HFF-Myc (cell line): ENCODE measurements at regions not wholly inside any gene's neighbourhood (a gene's known extent, or its start where the extent isn't known, plus 50 kb on each side); places are given as distances from the start of the nearest gene placed in this dataset.
A peak's percentile ranks its signal among the peaks of the same experiment; 100 is the strongest.
"Not testable (repeated sequence)": the region's sequence is repeated elsewhere in the genome, so short reads cannot be mapped to it uniquely, and the experiment has no call there.

Experiments
- DNase-seq: peaks from one replicate; pipeline ENCODE4 v3.0.0-alpha.2; 2011; ENCODE audit warnings: low read depth; ENCODE audit errors: extremely low read depth
- H3K4me3 ChIP-seq: replicated peaks from 2 replicates; pipeline ENCODE4 v1.5.1; 2011; ENCODE audit warnings: low read depth, mild to moderate bottlenecking, control low read depth, low read length
- TF ChIP-seq, protein P1 (sequence below): IDR thresholded peaks from 2 replicates; pipeline ENCODE4 v1.5.1; 2012; ENCODE audit warnings: mild to moderate bottlenecking, low read depth, low read length, control low read depth; ENCODE audit errors: missing control alignments

DNA sequence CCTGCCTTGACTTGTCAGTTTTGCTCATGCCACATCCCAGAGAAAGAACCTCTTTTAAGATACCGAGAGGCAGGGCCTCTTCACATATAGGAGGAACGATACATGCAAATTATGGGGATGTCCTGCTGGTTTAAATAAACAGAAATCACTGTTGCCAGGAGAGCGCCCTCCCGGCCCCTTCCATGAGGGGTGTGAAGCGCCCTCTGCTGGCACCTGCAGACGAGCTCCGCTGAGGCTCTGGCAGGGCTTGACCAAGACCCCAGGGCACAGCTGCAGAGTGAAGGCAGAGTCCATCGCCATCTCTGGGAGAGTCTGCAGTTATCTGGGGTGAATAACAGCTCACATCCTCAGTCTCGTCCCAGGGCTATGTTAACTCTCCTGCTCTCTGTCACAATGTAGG is 468.8 kb downstream of the RPIA start:
- TF ChIP-seq, protein P1, sequence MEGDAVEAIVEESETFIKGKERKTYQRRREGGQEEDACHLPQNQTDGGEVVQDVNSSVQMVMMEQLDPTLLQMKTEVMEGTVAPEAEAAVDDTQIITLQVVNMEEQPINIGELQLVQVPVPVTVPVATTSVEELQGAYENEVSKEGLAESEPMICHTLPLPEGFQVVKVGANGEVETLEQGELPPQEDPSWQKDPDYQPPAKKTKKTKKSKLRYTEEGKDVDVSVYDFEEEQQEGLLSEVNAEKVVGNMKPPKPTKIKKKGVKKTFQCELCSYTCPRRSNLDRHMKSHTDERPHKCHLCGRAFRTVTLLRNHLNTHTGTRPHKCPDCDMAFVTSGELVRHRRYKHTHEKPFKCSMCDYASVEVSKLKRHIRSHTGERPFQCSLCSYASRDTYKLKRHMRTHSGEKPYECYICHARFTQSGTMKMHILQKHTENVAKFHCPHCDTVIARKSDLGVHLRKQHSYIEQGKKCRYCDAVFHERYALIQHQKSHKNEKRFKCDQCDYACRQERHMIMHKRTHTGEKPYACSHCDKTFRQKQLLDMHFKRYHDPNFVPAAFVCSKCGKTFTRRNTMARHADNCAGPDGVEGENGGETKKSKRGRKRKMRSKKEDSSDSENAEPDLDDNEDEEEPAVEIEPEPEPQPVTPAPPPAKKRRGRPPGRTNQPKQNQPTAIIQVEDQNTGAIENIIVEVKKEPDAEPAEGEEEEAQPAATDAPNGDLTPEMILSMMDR: peak; percentile 11
- not testable (repeated sequence) for H3K4me3 ChIP-seq

DNA sequence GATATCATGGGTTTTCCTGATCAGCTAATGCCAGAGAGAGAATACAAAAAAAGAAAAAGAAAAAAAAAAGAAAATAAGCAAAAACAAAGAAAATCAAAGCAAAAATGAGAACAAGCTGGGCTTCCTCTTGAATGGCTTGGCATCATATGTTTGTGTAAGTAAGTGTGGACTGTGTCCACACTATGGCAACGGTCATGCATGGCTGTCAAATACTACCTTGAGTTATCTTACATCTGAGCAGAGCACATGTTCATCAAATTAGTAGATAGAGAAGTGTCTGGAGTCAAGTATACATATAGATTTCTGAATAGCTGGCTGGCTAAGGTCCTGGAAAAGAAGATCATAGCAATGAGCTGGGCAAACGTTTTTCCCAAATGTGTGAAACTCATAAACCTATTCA is 470.2 kb downstream of the RPIA start:
- not testable (repeated sequence) for H3K4me3 ChIP-seq, DNase-seq

More for the DNA sequence above, 468.8 kb downstream of the RPIA start:
- not testable (repeated sequence) for DNase-seq

DNA sequence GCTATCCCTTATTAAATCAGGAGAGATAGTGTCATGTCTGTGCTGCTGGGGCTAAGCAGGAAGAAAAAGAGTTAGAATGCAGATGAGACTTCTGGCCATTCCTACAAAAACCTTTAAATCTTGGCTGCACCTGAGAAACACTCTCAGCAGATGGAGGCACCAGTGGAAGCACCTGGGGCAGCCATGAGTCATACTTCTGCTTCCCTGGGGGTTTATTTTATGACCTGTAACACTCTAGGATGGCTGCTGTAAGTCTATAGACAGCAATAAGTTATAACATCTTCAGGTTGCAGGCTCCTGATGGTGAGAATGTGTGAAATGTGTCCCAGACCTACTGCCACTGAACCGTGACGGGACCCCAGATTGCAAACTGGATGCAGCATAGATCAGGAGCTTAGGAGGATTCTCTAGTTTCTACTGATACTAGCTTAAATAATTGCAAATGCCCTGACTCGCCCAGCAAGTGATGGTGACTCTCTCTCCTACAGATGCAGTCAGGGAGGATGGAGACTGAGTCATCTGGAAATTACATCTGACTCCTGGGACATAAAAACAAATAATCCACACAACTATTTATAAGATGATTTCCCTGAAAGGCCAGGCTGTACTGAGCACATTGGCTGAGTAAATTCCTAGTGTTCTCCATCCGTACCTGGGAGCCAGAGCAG is 479.2 kb downstream of the RPIA start:
- H3K4me3 ChIP-seq, DNase-seq: not testable (repeated sequence)

DNA sequence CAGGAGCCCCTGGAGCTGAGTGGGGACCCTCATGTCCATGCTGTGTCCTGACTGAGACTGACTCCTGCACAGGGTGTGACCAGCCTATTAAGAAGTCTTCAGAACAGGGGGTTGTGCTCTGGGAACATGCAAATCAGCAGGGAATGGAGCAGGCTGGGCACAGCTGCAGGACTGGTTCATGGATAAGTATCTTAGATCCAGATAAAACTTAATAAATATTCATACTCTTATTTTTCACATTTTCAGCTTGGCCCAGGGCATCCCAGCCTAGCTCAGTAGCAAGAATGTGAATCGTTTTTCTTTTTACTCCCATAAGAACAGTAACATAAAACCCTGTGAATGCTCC is 479.7 kb downstream of the RPIA start:
- H3K4me3 ChIP-seq, DNase-seq: not testable (repeated sequence)

DNA sequence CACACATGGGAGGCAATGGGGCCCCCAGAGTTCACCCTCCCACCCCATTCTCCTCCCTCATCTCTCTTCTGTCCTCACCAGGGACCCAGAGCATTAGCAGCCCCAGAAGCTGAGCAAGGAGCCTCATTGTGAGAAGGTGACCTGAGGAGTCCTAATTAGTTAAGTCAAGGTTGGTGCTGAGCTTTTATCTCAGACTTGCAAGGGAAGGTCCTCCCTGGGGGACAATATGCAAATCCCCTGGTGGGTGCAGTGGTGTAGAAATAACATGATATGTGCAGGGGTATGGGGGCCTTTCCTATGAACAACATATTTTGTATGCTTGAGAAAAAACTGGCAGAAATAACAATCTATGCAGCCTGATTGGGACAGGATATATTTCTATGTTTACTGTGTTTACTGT is 485.5 kb downstream of the RPIA start:
- DNase-seq, H3K4me3 ChIP-seq: not testable (repeated sequence)

DNA sequence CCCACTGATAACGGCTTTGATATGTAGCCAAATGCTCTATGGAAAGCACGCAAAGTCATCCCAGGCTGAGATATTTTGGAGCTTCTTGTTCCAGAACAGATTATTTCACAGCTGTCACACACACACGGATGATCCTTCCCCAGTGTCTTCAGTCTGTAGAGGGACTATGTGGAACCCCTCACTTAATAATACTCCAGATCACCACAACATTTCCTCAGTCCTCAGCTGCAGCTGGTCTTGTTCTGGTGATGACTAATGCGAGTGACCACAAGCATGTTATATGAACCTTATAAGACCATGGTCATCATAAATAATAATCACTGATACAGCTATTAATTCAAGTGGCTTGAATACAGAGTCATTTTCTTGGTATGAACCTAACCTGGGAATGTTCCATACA is 490.7 kb downstream of the RPIA start:
- not testable (repeated sequence) for H3K4me3 ChIP-seq, DNase-seq

DNA sequence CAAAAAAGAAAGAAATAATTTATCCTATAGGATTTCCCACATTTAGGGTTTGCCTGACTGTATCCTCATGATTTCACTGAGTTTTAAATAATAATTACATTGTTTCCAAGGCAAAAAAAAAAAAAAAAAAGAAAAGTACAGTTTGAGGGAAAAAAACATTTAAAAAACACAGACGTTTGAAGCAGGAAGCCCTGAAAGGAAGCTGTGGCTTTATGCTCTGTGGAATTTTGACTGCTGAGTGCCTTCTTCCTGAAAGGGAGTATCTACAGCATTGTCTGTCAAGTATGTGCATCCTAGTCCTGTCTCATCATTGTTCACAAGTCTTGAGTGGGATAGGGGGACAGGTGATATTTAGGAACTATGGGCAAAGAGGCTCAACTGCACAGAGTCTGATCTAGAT is 493.3 kb downstream of the RPIA start:
- not testable (repeated sequence) for H3K4me3 ChIP-seq, DNase-seq

DNA sequence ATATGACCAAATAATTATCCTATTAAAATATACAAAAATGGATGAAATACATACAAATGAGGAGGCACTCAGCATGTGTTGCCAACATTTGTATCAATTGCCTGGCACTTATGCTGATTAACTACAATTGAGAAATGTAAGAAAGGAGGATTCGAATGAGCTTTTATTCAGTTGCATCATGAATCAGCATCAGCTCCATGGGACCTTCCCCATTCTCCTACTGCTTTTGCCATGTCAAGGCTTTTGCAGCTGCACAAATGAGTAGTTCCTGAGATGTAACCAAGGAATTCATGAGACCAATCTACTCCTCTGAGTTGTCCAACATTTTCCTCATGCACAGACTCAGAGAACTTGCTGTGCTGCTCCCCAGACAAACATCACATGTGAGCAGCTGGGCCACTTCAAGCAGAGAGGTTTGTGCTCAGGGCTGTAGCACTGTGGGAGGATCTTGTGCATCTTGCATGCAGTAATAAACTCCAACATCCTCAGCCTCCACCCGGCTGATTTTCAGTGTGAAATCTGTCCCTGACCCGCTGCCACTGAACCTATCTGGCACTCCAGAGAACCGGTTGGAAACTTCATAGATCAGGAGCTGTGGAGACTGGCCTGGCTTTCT is 504.3 kb downstream of the RPIA start:
- not testable (repeated sequence) for DNase-seq, H3K4me3 ChIP-seq

DNA sequence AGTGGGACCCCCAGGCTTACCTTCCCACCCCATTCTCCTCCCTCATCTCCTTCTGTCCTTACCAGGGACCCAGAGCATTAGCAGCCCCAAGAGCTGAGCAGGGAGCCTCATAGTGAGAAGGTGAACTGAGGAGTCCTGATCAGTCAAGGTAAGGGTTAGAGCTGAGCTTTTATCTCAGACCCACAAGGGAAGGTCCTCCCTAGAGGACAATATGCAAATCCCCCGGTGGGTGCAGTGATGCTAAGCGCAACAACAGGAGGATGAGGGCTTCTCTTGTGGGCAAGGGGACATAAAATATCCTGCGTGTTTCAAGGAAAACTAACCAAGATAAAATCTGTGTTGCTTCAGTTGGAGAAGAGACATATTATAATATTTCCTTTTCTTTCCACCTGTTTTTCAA is 505.2 kb downstream of the RPIA start:
- not testable (repeated sequence) for H3K4me3 ChIP-seq, DNase-seq

DNA sequence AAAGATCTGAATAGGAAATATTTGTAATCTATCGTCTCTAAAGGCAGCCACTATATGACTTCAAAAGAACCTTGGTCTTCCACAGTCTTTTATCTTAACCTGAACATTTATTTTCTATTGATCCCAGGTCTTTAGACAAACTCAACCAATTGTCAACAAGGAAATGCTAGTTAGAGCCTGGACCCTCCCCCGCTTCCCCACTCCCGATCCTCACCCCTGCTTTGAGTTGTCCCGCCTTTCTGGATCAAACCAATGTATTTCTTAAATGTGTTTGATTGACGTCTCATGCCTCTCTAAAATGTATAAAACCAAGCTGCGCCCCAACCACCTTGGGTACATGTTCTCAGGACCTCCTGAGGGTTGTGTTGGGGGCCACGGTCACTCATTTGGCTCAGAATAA is 506.6 kb downstream of the RPIA start:
- DNase-seq, H3K4me3 ChIP-seq: not testable (repeated sequence)

DNA sequence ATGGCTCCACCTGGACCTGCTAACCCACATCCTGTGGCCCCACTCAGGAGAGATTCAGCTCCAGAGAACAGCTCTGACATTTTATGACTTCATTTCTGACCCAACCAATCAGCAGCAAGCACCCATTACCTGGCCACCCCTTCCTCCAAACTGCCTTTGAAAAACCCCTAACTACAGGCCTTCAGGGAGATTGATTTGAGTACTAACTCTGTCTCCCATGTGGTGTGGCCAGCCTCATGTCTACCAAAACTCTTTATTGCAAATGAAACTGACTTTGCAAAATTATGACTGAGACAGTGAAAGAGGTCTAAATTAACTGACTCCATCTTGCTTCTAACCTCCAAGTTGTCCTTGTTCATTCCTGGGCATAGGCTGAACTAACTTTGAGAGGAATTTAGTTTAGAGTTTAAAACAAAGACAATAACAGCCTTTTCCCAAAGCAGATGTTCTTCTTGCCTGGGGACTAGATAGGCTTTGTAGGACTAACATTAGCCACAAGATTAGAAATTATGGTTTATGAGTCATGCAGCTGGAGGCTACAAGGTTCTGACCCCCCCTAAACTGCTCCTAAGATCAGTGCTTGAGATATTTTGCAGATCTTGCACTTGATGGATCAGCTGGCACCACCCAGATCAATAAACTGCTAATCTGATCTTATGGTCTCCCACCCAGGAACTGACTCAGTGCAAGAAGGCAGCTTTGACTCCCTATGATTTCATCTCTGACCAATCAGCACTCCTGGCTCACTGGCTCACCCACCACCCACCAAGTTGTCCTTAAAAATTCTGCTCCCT is 508.2 kb downstream of the RPIA start:
- H3K4me3 ChIP-seq, DNase-seq: not testable (repeated sequence)

DNA sequence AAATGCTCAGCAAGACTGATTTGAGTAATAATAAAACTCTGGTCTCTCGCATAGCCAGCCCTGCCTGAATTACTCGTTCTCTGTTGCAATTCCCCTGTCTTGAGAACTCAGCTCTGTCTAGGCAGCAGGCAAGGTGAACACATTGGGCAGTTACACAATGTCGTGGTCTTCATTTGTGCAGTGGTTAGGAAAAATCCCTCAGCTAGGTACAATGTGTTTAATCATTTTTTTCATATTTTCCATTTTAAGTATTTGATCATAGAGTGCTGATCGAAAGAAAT is 508.7 kb downstream of the RPIA start:
- H3K4me3 ChIP-seq: not testable (repeated sequence)

DNA sequence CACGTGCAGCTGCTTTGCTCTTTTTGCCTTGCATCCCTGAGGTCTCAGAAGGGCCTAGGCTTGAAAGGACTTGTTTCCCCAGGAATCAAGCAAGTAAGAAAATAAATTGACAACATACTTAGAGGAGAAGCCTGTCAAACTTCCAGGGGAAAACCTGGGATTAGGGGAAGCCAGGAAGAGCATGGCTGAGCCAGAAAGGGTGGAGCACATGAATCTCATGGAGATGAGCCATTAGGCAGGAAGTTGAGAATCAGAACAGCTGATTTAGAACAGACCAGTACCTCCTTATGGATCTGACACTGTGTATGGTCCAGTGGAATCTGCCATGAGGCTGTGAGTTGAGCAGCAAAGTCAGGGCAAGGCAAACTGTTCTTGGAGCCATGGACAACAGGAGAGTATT is 511.0 kb downstream of the RPIA start:
- not testable (repeated sequence) for H3K4me3 ChIP-seq, DNase-seq

More for the DNA sequence above, 508.7 kb downstream of the RPIA start:
- DNase-seq: not testable (repeated sequence)
